ENCODE measurements at regions not wholly inside any gene's neighbourhood (a gene's known extent, or its start where the extent isn't known, plus 50 kb on each side); places are given as distances from the start of the nearest gene placed in this dataset.
"Not testable (repeated sequence)": the region's sequence is repeated elsewhere in the genome, so short reads cannot be mapped to it uniquely, and the experiment has no call there.

GRCh38 chr1:195735140-195735539 is 873.1 kb downstream of the KCNT2 start:
- H3K4me3 ChIP-seq, result no peak overlapping the region
- no peak overlapping the region for H3K27ac ChIP-seq
- TF ChIP-seq, protein P1, sequence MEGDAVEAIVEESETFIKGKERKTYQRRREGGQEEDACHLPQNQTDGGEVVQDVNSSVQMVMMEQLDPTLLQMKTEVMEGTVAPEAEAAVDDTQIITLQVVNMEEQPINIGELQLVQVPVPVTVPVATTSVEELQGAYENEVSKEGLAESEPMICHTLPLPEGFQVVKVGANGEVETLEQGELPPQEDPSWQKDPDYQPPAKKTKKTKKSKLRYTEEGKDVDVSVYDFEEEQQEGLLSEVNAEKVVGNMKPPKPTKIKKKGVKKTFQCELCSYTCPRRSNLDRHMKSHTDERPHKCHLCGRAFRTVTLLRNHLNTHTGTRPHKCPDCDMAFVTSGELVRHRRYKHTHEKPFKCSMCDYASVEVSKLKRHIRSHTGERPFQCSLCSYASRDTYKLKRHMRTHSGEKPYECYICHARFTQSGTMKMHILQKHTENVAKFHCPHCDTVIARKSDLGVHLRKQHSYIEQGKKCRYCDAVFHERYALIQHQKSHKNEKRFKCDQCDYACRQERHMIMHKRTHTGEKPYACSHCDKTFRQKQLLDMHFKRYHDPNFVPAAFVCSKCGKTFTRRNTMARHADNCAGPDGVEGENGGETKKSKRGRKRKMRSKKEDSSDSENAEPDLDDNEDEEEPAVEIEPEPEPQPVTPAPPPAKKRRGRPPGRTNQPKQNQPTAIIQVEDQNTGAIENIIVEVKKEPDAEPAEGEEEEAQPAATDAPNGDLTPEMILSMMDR (IDR thresholded peaks at IDR 0.05), result no peak
- no peak for DNase-seq (ENCODE audit: low spot score)

DNA sequence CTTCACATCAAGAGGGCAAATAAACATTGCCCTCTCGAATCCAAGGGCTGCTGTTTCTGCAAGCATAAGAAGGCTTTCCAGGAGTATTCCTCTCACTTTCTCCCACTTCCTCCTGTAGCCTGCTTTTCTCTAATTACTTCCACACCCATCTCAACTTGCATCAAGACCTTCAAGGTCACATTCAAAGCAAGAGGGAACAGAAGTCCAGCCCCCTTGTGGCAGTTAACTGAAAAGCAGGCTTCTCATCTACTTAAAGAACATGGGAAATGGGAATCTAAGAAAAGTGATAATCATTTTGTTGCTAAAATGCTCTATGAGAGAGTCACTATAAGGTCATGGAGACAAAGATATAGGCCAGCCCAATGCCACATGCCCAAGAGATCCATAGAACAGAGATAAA is 874.4 kb downstream of the KCNT2 start:
- H3K27ac ChIP-seq, result no peak overlapping the region
- H3K4me3 ChIP-seq, result no peak overlapping the region
- DNase-seq (ENCODE audit: low spot score), result no peak
- TF ChIP-seq, protein P1 (IDR thresholded peaks at IDR 0.05), result no peak

- TF ChIP-seq, protein P1 (IDR thresholded peaks at IDR 0.05), result no peak
- no peak overlapping the region for H3K27ac ChIP-seq
- no peak for DNase-seq (ENCODE audit: low spot score)
- no peak overlapping the region for H3K4me3 ChIP-seq
Measured at GRCh38 chr1:195733408-195733807, 874.8 kb downstream of the KCNT2 start.

- TF ChIP-seq, protein P1 (IDR thresholded peaks at IDR 0.05), result no peak
- no peak for DNase-seq (ENCODE audit: low spot score)
- no peak overlapping the region for H3K27ac ChIP-seq
- H3K4me3 ChIP-seq, result no peak overlapping the region
Measured at GRCh38 chr1:195731385-195731784, 876.9 kb downstream of the KCNT2 start.

GRCh38 chr1:195723796-195724194 is 884.4 kb downstream of the KCNT2 start:
- Histone ChIP-seq H3K27ac (no peak overlapping the region), H3K4me3 (no peak overlapping the region)
- no peak for DNase-seq (ENCODE audit: low spot score)
- TF ChIP-seq, protein P1 (IDR thresholded peaks at IDR 0.05), result no peak

GRCh38 chr1:195722852-195723795 is 885.1 kb downstream of the KCNT2 start:
- not testable (repeated sequence) for H3K4me3 ChIP-seq; H3K27ac ChIP-seq; DNase-seq (ENCODE audit: low spot score)

- DNase-seq (ENCODE audit: low spot score); H3K4me3 ChIP-seq; H3K27ac ChIP-seq: not testable (repeated sequence)
Measured at GRCh38 chr1:195722146-195722545, 886.1 kb downstream of the KCNT2 start.

- no peak for DNase-seq (ENCODE audit: low spot score)
Measured at GRCh38 chr1:195721210-195721971, 886.8 kb downstream of the KCNT2 start.

More at GRCh38 chr1:195721210-195721971, 886.8 kb downstream of the KCNT2 start:
- Histone ChIP-seq H3K27ac (no peak overlapping the region), H3K4me3 (no peak overlapping the region)
- TF ChIP-seq, protein P1 (IDR thresholded peaks at IDR 0.05), result no peak
